Dermis microvascular lymphatic vessel endothelial cell (primary cell): ENCODE measurements at regions not wholly inside any gene's neighbourhood (a gene's known extent, or its start where the extent isn't known, plus 50 kb on each side); places are given as distances from the start of the nearest gene placed in this dataset.
"Not testable (repeated sequence)": the region's sequence is repeated elsewhere in the genome, so short reads cannot be mapped to it uniquely, and the experiment has no call there.

Experiments used
- DNase-seq, 2 donors: peaks; one replicate each; pipeline versions ENCODE4 v3.0.0 to v3.0.0-alpha.2; 2010; ENCODE audit warnings: low read depth in 2 of 2

DNA sequence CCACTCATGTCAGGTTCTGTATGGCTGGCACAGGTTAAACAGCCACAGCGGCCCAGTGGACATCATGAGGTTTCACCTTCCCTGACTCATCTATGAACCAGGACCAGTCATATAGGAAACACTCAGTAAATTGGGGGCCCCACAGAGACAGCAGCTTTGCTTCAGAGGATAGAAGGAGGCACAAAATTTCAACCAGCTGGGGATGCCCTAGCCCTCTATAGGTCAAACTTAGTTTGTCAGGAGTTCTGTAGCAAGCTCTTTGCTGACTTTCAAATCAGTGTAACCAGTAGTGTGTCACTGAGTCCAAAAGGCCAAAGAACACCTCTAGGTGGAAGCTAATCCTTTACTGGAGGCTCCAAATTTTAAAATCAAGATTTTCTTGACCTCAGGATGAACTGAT lies 4157.8 kb upstream of the TPTE start:
- DNase-seq: not testable (repeated sequence)

DNA sequence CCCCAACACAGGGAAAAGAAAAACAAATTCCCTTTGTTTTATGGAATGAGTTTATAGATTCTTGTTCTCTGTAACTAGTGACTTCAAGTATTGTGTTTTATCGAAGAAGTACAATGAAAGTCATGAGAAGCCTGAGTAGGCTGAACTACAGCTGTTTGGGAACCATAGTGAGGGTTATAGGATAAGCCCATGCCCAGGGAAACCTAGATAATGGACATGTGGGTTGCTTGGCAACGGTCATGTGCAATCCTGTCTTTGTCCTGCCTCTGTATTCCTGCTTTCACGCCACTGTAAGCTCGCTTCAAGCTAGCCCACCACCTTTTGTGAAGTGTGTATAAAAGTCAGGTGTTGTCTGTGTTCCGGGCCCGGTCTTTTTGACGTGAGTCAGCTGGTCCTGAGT lies 4152.6 kb upstream of the TPTE start:
- DNase-seq: peak; percentile 43 to 56

- not testable (repeated sequence) for DNase-seq
These were observed 4148.1 kb upstream of the TPTE start for GRCh38 chr21:6373253-6373652.

GRCh38 chr21:6374232-6374631 lies 4147.2 kb upstream of the TPTE start:
- not testable (repeated sequence) for DNase-seq

GRCh38 chr21:6374926-6375325 lies 4146.5 kb upstream of the TPTE start:
- DNase-seq: not testable (repeated sequence)

DNA sequence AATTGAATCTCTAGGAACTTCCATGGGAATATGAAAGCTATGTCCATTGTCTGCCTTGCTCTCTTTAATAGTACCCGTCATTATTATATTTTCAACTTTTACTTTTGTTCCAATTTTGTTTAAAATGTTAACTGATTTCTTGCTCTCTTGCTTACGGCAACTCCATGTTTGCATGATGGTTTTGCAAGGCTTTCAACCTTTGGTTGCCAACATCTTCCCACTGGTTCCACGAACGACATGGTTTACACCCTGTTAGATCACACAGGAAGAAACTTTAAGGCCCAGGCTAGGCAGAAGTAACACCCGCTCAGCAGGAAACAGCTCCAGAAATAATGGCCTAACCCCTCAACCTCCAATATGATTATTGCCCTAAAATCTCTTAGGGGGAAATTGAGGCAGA lies 4145.6 kb upstream of the TPTE start:
- DNase-seq: not testable (repeated sequence)

DNA sequence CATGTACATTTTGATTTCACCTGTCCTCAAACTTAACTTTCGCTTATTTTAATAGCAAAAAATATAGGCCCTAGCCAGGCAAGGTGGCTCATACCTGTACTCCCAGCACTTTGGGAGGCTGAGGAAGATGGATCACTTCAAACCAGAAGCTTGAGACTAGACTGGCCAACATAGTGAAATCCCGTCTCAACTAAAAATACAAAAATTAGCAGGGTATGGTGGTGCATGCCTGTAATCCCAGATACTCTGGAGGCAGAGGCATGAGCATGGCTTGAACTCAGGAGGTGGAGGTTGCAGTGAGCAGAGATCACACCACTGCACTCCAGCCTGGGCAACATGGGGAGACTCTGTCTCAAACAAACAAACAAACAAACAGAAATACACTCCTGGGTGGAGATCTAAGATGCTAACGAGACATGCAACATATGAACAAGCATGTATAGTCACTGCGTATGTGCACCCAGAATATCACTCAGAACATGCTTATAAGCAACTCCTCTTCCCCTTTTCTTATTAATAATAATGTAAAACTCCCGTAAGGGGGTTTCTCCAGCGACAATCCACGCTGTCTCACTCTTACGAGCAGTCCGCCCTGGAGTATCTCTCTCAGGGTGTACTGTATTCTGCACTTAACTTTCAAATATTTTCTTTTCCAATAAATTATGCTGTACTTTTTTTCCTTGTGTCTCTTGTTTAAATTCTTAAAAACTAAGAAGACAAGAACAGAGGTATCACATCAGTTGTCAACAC lies 4144.9 kb upstream of the TPTE start:
- not testable (repeated sequence) for DNase-seq
